HG03432 (cell line): ENCODE measurements at regions not wholly inside any gene's neighbourhood (a gene's known extent, or its start where the extent isn't known, plus 50 kb on each side); places are given as distances from the start of the nearest gene placed in this dataset.

ENCODE experiments used
- ATAC-seq: cut with Tn5 transposase; IDR thresholded peaks from one replicate; pipeline ENCODE4 v1.9.1; 2021; ENCODE audit warnings: mild to moderate bottlenecking, moderate library complexity; ENCODE audit not compliant: unreplicated experiment

- ATAC-seq: no peak
These were observed 328.2 kb upstream of the NOVA1 start for GRCh38 chr14:26925876-26926584.

- ATAC-seq: no peak
These were observed 328.8 kb upstream of the NOVA1 start for GRCh38 chr14:26926585-26926984.

GRCh38 chr14:26928019-26928418, 330.2 kb upstream of the NOVA1 start:
- no peak for ATAC-seq

GRCh38 chr14:26929361-26929760, 331.5 kb upstream of the NOVA1 start:
- ATAC-seq: no peak

- no peak for ATAC-seq
These were observed 332.7 kb upstream of the NOVA1 start for GRCh38 chr14:26930576-26930975.

GRCh38 chr14:26932606-26933005, 334.8 kb upstream of the NOVA1 start:
- ATAC-seq: no peak

- no peak for ATAC-seq
These were observed 335.6 kb upstream of the NOVA1 start for GRCh38 chr14:26933431-26933830.

- ATAC-seq: no peak
These were observed 336.3 kb upstream of the NOVA1 start for GRCh38 chr14:26934151-26934550.

GRCh38 chr14:26935733-26936132, 337.9 kb upstream of the NOVA1 start:
- no peak for ATAC-seq

GRCh38 chr14:26938054-26938453, 340.2 kb upstream of the NOVA1 start:
- ATAC-seq: no peak

- no peak for ATAC-seq
These were observed 341.9 kb upstream of the NOVA1 start for GRCh38 chr14:26939755-26940154.

- no peak for ATAC-seq
These were observed 343.7 kb upstream of the NOVA1 start for GRCh38 chr14:26941521-26941920.

- ATAC-seq: no peak
These were observed 349.4 kb upstream of the NOVA1 start for GRCh38 chr14:26947265-26947664.

- ATAC-seq: no peak
These were observed 361.6 kb upstream of the NOVA1 start for GRCh38 chr14:26959437-26959836.

GRCh38 chr14:26959972-26960660, 362.3 kb upstream of the NOVA1 start:
- no peak for ATAC-seq

- ATAC-seq: no peak
These were observed 365.9 kb upstream of the NOVA1 start for GRCh38 chr14:26963711-26964110.

GRCh38 chr14:26965490-26965889, 367.7 kb upstream of the NOVA1 start:
- no peak for ATAC-seq

GRCh38 chr14:26966908-26967307, 369.1 kb upstream of the NOVA1 start:
- ATAC-seq: no peak

GRCh38 chr14:26974965-26975364, 377.1 kb upstream of the NOVA1 start:
- no peak for ATAC-seq

- ATAC-seq: no peak
These were observed 384.2 kb upstream of the NOVA1 start for GRCh38 chr14:26982071-26982470.

GRCh38 chr14:26984311-26985177, 386.7 kb upstream of the NOVA1 start:
- peak; percentile 68 for ATAC-seq
